Vagina (tissue), 2 donors: ENCODE measurements at regions not wholly inside any gene's neighbourhood (a gene's known extent, or its start where the extent isn't known, plus 50 kb on each side); places are given as distances from the start of the nearest gene placed in this dataset.
"Not testable (repeated sequence)": the region's sequence is repeated elsewhere in the genome, so short reads cannot be mapped to it uniquely, and the experiment has no call there.

ENCODE experiments used
- CTCF ChIP-seq, 3 experiments: fragments of 450-650 bp in 2 of 3; fragments of 200-600 bp in 1 of 3; sonication (generic) in 1 of 3; IDR thresholded peaks; one replicate each; pipeline ENCODE4 v1.5.1; 2017 to 2019; ENCODE audit warnings: antibody characterized with exemption in 3 of 3, mild to moderate bottlenecking in 2 of 3, moderate library complexity in 2 of 3
- POLR2A ChIP-seq, 2 donors: fragments of 450-650 bp; IDR thresholded peaks; one replicate each; pipeline ENCODE4 v1.6.1; 2017; ENCODE audit warnings: antibody characterized with exemption in 2 of 2, mild to moderate bottlenecking in 2 of 2, moderate library complexity in 2 of 2

GRCh38 chr10:64702086-64702485 lies 1180.9 kb downstream of the REEP3 start:
- not testable (repeated sequence) for TF ChIP-seq CTCF, POLR2A (IDR thresholded peaks at IDR 0.05)
